ENCODE measurements at regions not wholly inside any gene's neighbourhood (a gene's known extent, or its start where the extent isn't known, plus 50 kb on each side); places are given as distances from the start of the nearest gene placed in this dataset.

- TF ChIP-seq POLR2A (IDR thresholded peaks at IDR 0.05): no peak
- TF ChIP-seq CTCF (IDR thresholded peaks at IDR 0.05): no peak
Observed at GRCh38 chr4:141391293-141391692, 170.6 kb downstream of the ZNF330 start.

All from tibial nerve (tissue), 3 donors.